ENCODE measurements at regions not wholly inside any gene's neighbourhood (a gene's known extent, or its start where the extent isn't known, plus 50 kb on each side); places are given as distances from the start of the nearest gene placed in this dataset.

DNA sequence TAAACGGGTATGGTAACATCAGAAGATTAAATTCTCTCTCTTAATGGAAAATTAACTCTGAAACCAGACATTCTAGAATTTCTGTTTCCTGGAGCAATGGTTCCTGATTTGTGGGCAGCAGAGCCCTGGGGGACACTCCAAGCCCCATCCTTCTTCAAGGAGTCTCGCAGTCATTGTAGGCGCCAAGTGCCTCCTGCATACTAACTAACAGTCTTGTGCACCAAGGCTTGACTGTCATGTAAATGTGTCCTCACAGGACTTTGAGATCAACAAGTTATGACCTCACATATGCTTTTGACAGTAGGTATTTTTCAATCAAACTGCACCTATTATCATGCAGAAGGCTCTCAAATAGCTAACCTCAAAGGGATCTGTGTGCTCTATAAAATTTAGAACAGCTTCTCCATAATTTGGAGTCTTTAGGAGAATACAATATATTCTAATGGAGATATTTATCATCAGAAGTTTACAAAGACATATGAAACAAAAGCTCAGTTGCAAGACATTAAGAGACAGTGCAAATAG, 52.1 kb upstream of the COPS8 start:
- no peak for DNase-seq
- Mint-ChIP-seq H3K27ac (no peak overlapping the region), H3K4me3 (no peak overlapping the region), H3K4me1 (no peaks in the 10 kb centered on the region), H3K9me3 (peaks cover 0 to 1% (median 0%) of the 10 kb centered on the region in 7 donors), H3K27me3 (peaks cover 23% of the 10 kb centered on the region), H3K36me3 (no peaks in the 10 kb centered on the region)
- Histone ChIP-seq H3K27me3 (ENCODE audit: control insufficient read depth, insufficient read depth, low read length) (no peaks in the 10 kb centered on the region), H3K36me3 (ENCODE audit: control insufficient read depth, insufficient read depth, low read length) (no peaks in the 10 kb centered on the region), H3K9me3 (ENCODE audit: control insufficient read depth in 2 of 2, low read length in 2 of 2) (no peaks in the 10 kb centered on the region), H3K4me1 (ENCODE audit: control insufficient read depth, insufficient read depth, low read length, poor library complexity, severe bottlenecking) (no peaks in the 10 kb centered on the region), H3K4me3 (ENCODE audit: low read depth, low read length) (no peak overlapping the region), H3K27ac (ENCODE audit: insufficient read depth, low read length, poor library complexity, severe bottlenecking) (no peak overlapping the region)
- no peak for ATAC-seq (ENCODE audit: low read depth in 2 of 2)

DNA sequence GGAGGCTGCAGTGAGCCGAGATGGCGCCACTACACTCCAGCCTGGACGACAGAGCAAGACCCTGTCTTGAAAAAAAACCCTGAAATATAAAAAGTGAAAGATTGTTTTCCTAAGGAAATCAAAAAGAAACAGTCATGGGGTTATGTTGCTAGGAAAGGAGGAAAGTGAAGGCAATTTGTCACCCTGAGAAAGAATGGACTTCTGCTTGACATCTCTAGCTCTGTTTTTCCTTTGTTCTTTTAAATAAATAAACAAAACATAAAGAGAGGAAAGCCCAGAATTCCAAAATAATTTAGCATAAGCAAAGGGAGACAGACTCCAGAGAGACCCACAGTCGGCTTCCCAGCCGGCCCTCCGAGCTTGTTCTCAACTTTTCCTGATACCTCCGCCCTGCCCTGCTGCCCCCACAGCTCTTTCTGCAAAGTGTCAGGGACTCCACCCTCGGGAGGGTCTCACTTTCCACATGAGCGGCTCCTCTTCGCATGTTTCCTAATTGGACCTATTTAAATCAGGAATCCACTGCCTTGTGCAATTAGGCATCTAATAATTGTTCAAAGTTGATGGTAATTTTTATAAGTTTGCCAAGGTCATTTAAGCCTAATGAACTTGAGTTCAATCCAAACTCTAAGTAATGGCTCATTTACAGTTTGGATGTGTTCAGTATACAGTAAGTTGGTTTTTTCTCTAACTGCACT, 49.8 kb upstream of the COPS8 start:
- Histone ChIP-seq H3K27me3 (ENCODE audit: control insufficient read depth, insufficient read depth, low read length) (no peaks in the 10 kb centered on the region), H3K27ac (ENCODE audit: insufficient read depth, low read length, poor library complexity, severe bottlenecking) (no peak overlapping the region), H3K36me3 (ENCODE audit: control insufficient read depth, insufficient read depth, low read length) (no peaks in the 10 kb centered on the region), H3K4me1 (ENCODE audit: control insufficient read depth, insufficient read depth, low read length, poor library complexity, severe bottlenecking) (no peaks in the 10 kb centered on the region), H3K4me3 (ENCODE audit: low read depth, low read length) (no peak overlapping the region), H3K9me3 (ENCODE audit: control insufficient read depth in 2 of 2, low read length in 2 of 2) (no peaks in the 10 kb centered on the region)
- Mint-ChIP-seq H3K27ac (no peak overlapping the region), H3K36me3 (no peaks in the 10 kb centered on the region), H3K27me3 (peaks cover 24% of the 10 kb centered on the region), H3K4me1 (no peaks in the 10 kb centered on the region), H3K9me3 (peaks cover 0 to 1% (median 0%) of the 10 kb centered on the region in 7 donors), H3K4me3 (no peak overlapping the region)
- ATAC-seq (ENCODE audit: low read depth in 2 of 2) = no peak
- DNase-seq = no peak

Data from CD4-positive, CD25-positive, alpha-beta regulatory T cell (primary cell).